Left ventricle myocardium superior (tissue), 1 donor: ENCODE measurements at regions not wholly inside any gene's neighbourhood (a gene's known extent, or its start where the extent isn't known, plus 50 kb on each side); places are given as distances from the start of the nearest gene placed in this dataset.

ENCODE experiments used
- ATAC-seq: fragments of 200-7000 bp; cut with Tn5 transposase; one replicate; pipeline ENCODE4 v1.9.1; 2020; ENCODE audit warnings: mild to moderate bottlenecking, moderate library complexity
- DNase-seq: peaks from one replicate; pipeline ENCODE4 v3.0.0-alpha.2; 2020
- intact Hi-C: fragments of 100-400 bp; cut with micrococcal nuclease; formaldehyde crosslinking; loops from one replicate; pipeline ENCODE4 v1.11.0; 2022
- donor health status: DM: no; HTN: yes; CAD: no; lungs with severe emphysema.

DNA sequence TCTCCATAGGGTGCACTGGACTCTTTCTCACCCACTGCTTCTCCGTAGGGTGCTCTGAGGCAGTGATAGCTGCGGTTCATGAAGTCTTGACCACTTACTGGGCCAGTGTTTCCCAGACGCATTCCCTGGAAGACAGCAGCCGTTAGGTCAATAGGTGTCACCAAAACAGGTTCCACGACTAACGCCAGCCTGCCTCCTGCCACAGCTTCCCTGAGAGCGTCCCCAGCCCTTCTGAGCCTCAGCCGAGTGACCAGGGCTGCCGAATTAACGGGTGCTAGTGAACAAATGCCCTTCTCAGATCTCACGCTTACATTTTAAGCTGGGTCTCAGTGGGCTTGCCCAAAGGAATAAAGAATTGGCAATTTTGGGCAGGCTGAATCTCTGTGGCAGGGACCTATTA, 188.7 kb upstream of the TNRC6C start:
- DNase-seq, result no peak
- no peak for ATAC-seq
- intact Hi-C loops, result loop anchor here (10.0 kb wide), 1 partner anchor 245 kb away; no protein-coding TSS in a partner anchor

DNA sequence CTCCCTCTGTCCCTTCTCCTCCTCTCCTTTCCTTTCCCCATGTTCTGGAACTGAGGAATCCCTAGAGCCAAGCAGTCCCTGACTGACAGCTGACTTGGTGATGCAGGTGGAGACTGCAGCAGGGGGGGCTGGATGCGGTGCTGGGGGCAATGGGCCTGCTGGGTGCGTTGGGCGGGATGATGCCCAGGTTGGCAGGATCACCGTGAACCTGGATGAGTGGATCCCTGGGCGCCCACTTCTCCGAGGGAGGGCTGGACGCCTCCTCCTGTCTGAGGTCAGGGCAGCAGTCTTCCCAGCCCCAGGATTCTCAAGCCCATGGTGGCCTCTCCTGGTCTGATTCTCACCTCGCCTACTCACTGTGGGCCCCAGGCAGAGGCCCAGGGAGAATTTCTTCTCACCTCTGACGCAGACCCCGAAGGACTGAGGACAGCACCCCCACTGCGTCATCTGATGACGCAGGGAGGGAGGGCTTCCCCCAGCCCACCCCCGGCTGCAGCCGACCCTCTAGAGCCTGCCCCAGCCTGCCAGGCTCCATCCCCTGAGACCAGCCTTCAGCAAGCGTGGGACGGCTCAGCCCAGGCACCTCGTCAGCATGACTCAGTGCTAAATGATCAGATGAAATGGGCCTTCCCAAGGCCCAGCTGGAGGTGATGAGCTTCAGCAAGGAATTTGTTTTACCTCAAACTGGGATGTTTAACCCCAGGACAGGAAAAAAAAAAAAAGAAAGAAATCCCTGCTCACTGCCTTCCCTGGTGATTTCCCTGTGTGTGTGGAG, 188.0 kb upstream of the TNRC6C start:
- intact Hi-C loops, result loop anchor here (10.0 kb wide), 1 partner anchor 244 kb away; no protein-coding TSS in a partner anchor
- peak; percentile 44 for DNase-seq
- ATAC-seq, result peak; percentile 37

DNA sequence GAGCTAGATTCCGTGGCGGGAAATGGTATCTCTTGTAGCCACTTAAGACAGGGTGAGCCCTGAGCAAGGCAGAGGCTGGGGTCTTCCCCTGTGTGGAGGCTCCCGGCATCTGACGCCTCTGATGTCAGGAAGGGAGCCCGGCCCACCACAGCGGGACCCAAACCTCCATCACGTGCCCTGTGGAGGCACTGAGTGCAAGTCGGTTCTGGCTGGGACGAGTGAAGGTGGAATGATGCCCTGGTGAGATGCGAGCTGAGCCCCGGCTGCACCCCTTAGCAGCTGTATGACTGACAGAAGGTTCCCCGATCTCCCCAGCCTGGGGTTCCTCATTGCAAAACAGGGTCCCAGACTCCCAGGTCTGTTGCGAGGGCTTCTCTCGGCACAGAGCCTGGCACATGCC, 187.4 kb upstream of the TNRC6C start:
- ATAC-seq, result no peak
- no peak for DNase-seq
- intact Hi-C loops, result loop anchor here (10.0 kb wide), 1 partner anchor 244 kb away; no protein-coding TSS in a partner anchor

GRCh38 chr17:77771587-77771986, 186.9 kb upstream of the TNRC6C start:
- no peak for ATAC-seq
- no peak for DNase-seq
- intact Hi-C loops, result loop anchor here (10.0 kb wide), 1 partner anchor 243 kb away; no protein-coding TSS in a partner anchor

DNA sequence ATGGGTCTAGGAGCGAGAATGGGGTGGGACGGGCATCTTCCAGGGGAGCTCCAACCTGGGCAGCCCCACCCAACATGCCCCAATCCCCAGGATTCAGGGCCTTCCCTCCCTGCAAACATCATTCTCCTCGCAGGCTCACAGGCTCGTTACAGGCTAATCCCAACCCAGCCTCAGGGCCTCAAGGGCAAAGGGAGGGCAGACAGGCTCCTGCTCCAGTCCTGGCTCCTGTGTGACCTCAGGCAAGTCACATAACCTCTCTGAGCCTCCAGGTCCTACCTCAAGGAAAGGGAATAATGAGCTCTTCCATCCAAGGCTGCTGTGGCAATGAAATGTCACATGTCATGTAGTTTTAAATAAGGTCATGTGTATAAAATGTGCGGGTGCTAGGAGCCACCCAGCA, 186.5 kb upstream of the TNRC6C start:
- ATAC-seq, result no peak
- intact Hi-C loops, result loop anchor here (10.0 kb wide), 1 partner anchor 243 kb away; no protein-coding TSS in a partner anchor
- no peak for DNase-seq

DNA sequence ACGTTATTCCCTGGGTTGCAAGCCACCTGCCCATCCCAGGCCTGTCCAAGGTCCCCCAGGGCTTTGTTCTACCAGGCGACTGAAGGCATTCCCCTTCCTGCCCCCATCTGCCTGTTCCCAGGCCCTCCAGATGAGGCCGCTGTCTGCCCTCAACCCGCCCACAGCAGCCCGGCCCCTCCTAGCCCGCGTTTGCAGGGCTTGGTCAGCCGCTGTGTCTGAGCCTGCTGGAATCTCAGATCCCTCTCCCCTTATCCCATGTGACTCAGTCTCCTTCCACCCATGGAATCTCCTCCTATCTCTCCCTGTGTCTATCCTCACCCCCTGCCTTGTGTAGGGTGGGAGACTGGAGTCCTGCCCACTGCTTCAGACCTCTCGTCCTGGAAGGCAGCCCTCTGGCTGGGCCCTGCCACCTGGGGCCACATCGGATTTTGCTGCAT, 186.0 kb upstream of the TNRC6C start:
- peak; percentile 92 for ATAC-seq
- intact Hi-C loops, result loop anchor here (10.0 kb wide), 1 partner anchor 242 kb away; no protein-coding TSS in a partner anchor
- DNase-seq, result peak; percentile 82

- DNase-seq (no peak), ATAC-seq (peak; percentile 25)
- intact Hi-C loops, result loop anchor here (10.0 kb wide), 1 partner anchor 242 kb away; no protein-coding TSS in a partner anchor
Observed at GRCh38 chr17:77772899-77773358, 185.6 kb upstream of the TNRC6C start.

DNA sequence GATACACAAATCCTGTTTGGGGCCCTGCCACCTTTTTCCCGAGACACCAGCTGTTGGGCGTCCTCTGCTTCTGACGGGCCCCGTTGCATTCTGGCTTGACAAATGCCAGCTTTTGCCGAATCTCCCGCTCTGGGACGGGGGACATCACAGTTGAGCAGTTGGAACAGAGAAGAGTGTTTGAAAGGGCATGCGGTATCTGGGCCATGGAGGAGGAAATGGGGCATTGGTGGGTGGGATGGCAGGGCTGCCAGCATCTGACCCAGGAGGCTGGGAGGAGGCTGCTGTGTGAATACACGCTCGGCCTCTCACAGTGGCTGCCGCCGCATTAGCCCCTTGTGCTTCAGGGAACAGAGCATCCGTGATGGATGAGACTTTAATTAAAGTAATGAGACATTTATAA, 184.3 kb upstream of the TNRC6C start:
- intact Hi-C loops, result loop anchor here (10.0 kb wide), 1 partner anchor 241 kb away; no protein-coding TSS in a partner anchor
- no peak for DNase-seq
- no peak for ATAC-seq

DNA sequence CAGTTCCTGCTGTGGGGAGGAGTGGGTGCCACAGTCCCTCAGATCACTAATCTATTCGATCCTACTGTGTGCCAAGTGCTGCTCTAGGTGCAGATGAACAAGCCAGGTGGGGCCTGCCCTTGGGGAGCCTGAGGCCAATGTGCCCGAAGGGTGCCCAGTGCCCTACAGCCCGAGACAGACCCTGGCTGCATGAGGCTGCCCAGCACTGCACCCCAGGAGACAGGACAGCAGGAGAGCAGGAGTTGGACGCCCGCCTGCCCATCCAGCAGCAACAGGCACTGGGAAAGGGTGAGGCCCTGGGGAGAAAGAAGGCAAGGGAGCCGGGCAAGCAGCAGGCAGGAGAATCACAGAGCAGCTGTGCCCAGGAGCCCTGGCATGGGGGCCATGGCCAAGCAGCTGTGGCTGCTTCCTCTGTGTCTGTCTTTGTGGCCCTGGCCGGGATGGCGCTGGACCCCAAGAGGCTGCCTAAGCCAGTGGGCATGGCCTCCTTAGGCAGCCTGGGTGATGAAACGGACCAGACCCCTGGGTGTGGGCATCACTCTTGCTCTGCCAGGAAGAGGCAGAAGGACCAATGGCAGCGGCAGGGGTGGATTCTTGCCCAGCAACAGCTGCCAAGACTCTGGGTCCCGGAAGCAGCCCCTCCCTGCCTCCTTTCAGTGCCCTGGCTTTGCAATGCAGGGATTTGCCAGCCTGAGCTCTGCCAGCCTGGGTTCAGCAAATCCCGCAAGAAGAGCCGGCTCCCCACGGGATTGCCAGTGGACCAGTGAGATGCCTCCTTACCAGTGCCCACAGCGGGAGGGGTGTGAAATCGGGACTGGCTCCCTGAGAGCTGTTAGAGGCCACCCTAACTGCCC, 179.6 kb upstream of the TNRC6C start:
- DNase-seq (peak; percentile 86), ATAC-seq (peak; percentile 97)
- intact Hi-C loops, result loop anchor here (10.0 kb wide), 1 partner anchor 236 kb away; no protein-coding TSS in a partner anchor

DNA sequence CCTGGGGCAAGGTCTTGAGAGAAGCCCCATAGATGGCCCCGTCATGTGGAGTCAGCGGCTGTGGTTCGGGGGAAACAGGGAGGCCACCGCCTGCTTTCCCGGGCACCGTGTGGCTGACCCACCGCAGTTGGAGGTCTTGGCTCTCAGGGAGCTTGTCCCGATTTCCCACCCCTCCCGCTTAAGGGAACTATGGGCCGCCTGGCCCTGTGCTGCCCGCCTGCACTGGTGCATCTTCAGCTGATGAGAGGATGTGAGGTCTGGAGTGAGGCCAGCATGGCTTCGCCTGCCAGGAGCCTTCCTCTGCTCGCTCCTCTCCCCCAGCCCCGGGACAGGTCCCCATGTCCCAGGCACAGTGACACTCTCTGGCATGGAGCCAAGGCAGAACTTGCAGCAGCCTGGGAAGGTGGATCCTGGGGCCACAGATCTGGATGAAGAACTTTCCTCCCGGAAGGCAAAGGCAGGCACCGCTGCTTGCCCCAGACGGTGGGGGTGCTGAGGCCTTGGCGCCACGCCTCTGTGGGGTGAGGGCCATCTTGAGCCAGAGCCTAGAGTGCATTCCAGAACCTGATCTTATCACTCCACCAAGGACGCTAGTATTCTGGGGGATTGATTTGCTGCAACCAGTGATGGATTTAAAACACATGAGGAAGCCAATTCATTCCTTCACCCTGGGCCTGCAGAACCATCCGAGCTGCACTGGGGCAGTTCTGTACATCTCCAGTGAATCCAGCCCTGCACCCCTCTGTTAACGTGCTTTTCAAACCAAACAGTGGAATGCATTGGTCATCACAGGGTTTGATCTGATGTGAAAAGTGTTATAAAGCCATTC, 178.6 kb upstream of the TNRC6C start:
- ATAC-seq, result peak; percentile 61
- intact Hi-C loops, result loop anchor here (10.0 kb wide), 1 partner anchor 235 kb away; no protein-coding TSS in a partner anchor
- peak; percentile 63 for DNase-seq

- DNase-seq (no peak), ATAC-seq (no peak)
- intact Hi-C loops, result no loop called here
Observed at GRCh38 chr17:77781536-77781935, 177.0 kb upstream of the TNRC6C start.

DNA sequence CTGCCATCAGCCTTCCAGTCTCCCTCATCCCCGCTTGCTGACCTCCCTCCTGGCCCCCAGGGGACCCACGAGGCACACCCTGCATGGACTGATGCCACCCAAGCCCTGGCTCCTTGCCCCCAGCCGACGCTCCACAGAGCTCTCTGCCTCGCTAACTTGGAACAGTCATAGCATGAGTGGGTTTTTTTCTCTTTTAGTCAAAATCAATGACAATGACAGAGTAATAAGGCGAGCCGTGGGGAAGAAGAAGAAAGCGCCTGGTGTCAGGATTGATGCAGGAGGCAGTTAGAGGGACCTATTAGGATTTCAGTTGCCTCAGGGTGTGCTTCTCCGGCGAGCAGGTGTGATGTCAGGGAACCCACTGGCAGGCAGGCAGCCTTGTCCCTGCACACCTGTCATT, 176.3 kb upstream of the TNRC6C start:
- DNase-seq (no peak), ATAC-seq (no peak)
- intact Hi-C loops, result no loop called here

GRCh38 chr17:77782611-77783010, 175.9 kb upstream of the TNRC6C start:
- DNase-seq (no peak), ATAC-seq (no peak)
- intact Hi-C loops, result no loop called here

- no peak for DNase-seq
- no peak for ATAC-seq
- intact Hi-C loops, result no loop called here
Observed at GRCh38 chr17:77783991-77784820, 174.3 kb upstream of the TNRC6C start.

DNA sequence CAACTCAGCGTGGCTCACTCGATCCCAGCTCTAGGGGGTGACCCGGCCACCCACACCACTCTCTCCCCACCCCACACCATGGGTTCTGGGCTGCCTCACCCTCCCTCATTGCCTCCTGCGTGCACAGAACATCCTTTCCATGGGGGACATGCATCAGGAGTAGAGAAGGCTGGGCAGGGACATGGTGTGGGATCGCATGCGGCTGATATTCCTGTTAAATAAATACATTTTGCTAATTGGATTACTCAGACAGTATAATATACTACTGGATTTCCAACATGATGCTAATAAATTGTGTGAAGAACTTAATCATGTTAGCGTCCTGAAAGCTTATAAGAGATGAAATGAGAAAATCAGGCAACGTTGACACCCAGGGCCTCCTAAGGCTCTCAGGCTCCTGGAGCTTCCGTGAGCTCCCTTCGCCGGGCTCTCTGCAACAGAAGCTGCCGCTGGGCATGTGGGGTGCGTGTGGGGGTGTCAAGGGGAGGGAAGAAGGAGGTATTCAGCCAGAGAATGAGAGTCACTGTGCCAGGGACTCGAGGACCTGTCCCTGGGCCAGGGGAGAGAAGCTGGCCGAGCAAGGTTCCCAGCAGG, 173.1 kb upstream of the TNRC6C start:
- DNase-seq (no peak), ATAC-seq (no peak)
- intact Hi-C loops, result no loop called here

DNA sequence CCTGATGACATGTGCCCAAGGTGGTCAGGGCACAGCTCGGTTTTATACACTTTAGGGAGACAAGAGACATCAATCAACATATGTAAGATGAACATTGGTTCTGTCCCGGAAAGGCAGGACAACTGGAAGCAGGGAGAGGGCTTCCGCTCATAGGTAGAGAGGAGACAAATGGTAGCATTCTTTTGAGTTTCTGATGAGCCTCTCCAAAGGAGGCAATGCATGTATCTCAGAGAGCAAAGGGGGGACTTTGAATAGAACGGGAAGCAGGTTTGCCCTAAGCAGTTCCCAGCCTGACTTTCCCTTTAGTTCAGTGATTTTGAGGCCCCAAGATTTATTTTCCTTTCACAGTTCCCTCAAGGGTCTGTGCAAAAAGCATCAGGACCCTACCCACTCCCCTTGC, 172.4 kb upstream of the TNRC6C start:
- DNase-seq (no peak), ATAC-seq (no peak)
- intact Hi-C loops, result no loop called here

DNA sequence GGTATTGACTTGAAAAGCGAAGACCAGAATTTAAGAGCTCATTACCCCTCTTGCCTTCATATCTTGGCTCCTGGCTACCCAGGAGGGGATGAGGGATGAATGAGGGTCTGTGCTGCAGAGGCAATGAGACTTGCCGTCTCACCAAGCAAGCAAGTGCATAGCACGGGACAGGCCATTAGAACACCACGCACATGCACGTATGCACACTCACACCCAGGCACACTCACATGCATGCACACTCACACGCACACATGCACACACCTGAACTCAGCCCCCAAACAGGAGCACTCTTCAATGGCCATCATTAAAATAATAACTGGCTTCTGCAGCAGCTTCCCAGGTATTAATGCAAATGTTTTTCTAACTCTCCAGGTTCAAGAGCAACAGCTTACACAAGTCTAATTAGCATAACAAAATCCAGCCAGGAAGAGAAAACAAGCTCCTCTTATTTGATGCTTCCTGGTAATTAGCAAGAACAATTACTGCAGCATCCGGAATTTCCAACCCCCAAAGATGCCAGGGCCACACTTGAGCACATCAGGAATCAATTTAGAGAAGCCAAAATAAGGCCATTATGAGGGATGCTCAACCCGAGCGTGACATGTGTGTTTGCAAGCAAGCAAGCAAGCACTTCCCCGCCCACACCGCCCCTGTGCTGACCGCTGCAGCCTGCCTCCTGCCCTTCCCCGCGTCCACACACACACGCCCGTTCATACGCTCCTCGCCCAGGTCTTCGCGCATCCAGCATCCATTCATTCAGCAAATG, 171.6 kb upstream of the TNRC6C start:
- intact Hi-C loops, result no loop called here
- DNase-seq, result no peak
- ATAC-seq, result no peak
